Astrocyte (in vitro differentiated cells and primary cell): ENCODE measurements at regions not wholly inside any gene's neighbourhood (a gene's known extent, or its start where the extent isn't known, plus 50 kb on each side); places are given as distances from the start of the nearest gene placed in this dataset.
A peak's percentile ranks its signal among the peaks of the same experiment; 100 is the strongest.

Experiments
- DNase-seq: peaks from one replicate; pipeline ENCODE4 v3.0.0-alpha.2; 2010; ENCODE audit warnings: low read depth
- FAIRE-seq: peaks from 2 replicates; lab custom pipeline; 2011; peaks lifted over from hg19 to GRCh38; lab: Jason Lieb, UNC
- H2AFZ ChIP-seq: 2 replicates; pipeline ENCODE4 v1.6.0; 2012; ENCODE audit warnings: low read depth, low read length, inconsistent platforms
- H3K27ac ChIP-seq: 2 replicates; pipeline ENCODE4 v1.5.1; 2011; ENCODE audit warnings: low read depth, low read length, inconsistent platforms
- H3K27me3 ChIP-seq: 2 replicates; pipeline ENCODE4 v1.6.0; 2011; ENCODE audit warnings: low read length, inconsistent platforms; ENCODE audit not compliant: insufficient read depth
- H3K36me3 ChIP-seq: 2 replicates; pipeline ENCODE4 v1.5.1; 2011; ENCODE audit warnings: low read length, inconsistent platforms; ENCODE audit not compliant: insufficient read depth
- H3K4me1 ChIP-seq: 2 replicates; pipeline ENCODE4 v1.5.1; 2011; ENCODE audit warnings: low read length, inconsistent platforms; ENCODE audit not compliant: insufficient read depth
- H3K4me2 ChIP-seq: 2 replicates; pipeline ENCODE4 v1.6.0; 2012; ENCODE audit warnings: low read length, inconsistent platforms
- H3K4me3 ChIP-seq: 2 replicates; pipeline ENCODE4 v1.5.1; 2011; ENCODE audit warnings: low read depth, mild to moderate bottlenecking, low read length, inconsistent platforms; ENCODE audit not compliant: insufficient read depth
- H3K79me2 ChIP-seq: 2 replicates; pipeline ENCODE4 v1.6.0; 2012; ENCODE audit warnings: mild to moderate bottlenecking, low read length, inconsistent platforms; ENCODE audit not compliant: insufficient read depth
- H3K9ac ChIP-seq: 2 replicates; pipeline ENCODE4 v1.6.0; 2012; ENCODE audit warnings: mild to moderate bottlenecking, low read length, inconsistent platforms
- H3K9me3 ChIP-seq: 2 replicates; pipeline ENCODE4 v1.5.1; 2012; ENCODE audit warnings: low read depth, mild to moderate bottlenecking, low read length, inconsistent platforms; ENCODE audit not compliant: insufficient read depth
- H4K20me1 ChIP-seq: 2 replicates; pipeline ENCODE4 v1.6.0; 2012; ENCODE audit warnings: low read length, inconsistent platforms; ENCODE audit not compliant: insufficient read depth
- H3K27ac Mint-ChIP-seq: one replicate; pipeline ENCODE4 v1.8.0; 2021; ENCODE audit warnings: mild to moderate bottlenecking, mixed read lengths; ENCODE audit not compliant: unreplicated experiment
- H3K27me3 Mint-ChIP-seq: one replicate; pipeline ENCODE4 v1.8.0; 2021; ENCODE audit warnings: low read depth, mixed read lengths; ENCODE audit not compliant: unreplicated experiment
- H3K36me3 Mint-ChIP-seq: one replicate; pipeline ENCODE4 v1.8.0; 2021; ENCODE audit warnings: low read depth, mixed read lengths; ENCODE audit not compliant: unreplicated experiment
- H3K4me1 Mint-ChIP-seq: one replicate; pipeline ENCODE4 v1.8.0; 2021; ENCODE audit warnings: low read depth, mixed read lengths; ENCODE audit not compliant: unreplicated experiment
- H3K4me3 Mint-ChIP-seq: one replicate; pipeline ENCODE4 v1.8.0; 2021; ENCODE audit warnings: mild to moderate bottlenecking, moderate library complexity, mixed read lengths; ENCODE audit not compliant: unreplicated experiment
- H3K9me3 Mint-ChIP-seq: one replicate; pipeline ENCODE4 v1.8.0; 2021; ENCODE audit warnings: mild to moderate bottlenecking, mixed read lengths; ENCODE audit not compliant: unreplicated experiment
- CTCF ChIP-seq: IDR thresholded peaks from 2 replicates; pipeline ENCODE4 v1.5.1; 2011; ENCODE audit warnings: low read depth, mild to moderate bottlenecking, inconsistent platforms, low read length, moderate library complexity; ENCODE audit not compliant: insufficient read depth
- EZH2 ChIP-seq: IDR thresholded peaks from 2 replicates; pipeline ENCODE4 v1.6.1; 2012; ENCODE audit warnings: mild to moderate bottlenecking, low read length, inconsistent platforms; ENCODE audit not compliant: insufficient read depth

GRCh38 chr3:16055606-16056211 lies 118.8 kb upstream of the GALNT15 start:
- Histone ChIP-seq H3K4me1 (peaks cover 26% of the 10 kb centered on the region), H2AFZ (peak overlapping the region; percentile 49), H3K4me2 (peak overlapping the region; percentile 62), H3K79me2 (no peaks in the 10 kb centered on the region), H3K9ac (peak overlapping the region; percentile 49), H3K4me3 (no peak overlapping the region), H3K27ac (peak overlapping the region; percentile 1), H4K20me1 (no peaks in the 10 kb centered on the region), H3K36me3 (no peaks in the 10 kb centered on the region), H3K9me3 (no peaks in the 10 kb centered on the region), H3K27me3 (no peaks in the 10 kb centered on the region)
- FAIRE-seq, result no peak
- peaks cover 28% of the 10 kb centered on the region for H3K4me1 Mint-ChIP-seq
- no peaks in the 10 kb centered on the region for H3K27me3 Mint-ChIP-seq
- no peaks in the 10 kb centered on the region for H3K36me3 Mint-ChIP-seq
- H3K27ac Mint-ChIP-seq, result peak overlapping the region; percentile 36
- peaks cover 2% of the 10 kb centered on the region for H3K9me3 Mint-ChIP-seq
- no peak for DNase-seq
- H3K4me3 Mint-ChIP-seq, result no peak overlapping the region
- TF ChIP-seq CTCF (no peak), EZH2 (no peak)

- no peaks in the 10 kb centered on the region for H3K27me3 ChIP-seq
- peak overlapping the region; percentile 49 for H3K9ac ChIP-seq
- no peaks in the 10 kb centered on the region for H3K36me3 ChIP-seq
- peaks cover 31% of the 10 kb centered on the region for H3K4me1 ChIP-seq
- H2AFZ ChIP-seq, result no peak overlapping the region
- H3K79me2 ChIP-seq, result no peaks in the 10 kb centered on the region
- H3K9me3 ChIP-seq, result no peaks in the 10 kb centered on the region
- no peak overlapping the region for H3K27ac ChIP-seq
- H3K4me2 ChIP-seq, result peak overlapping the region; percentile 62
- Mint-ChIP-seq H3K27ac (peak overlapping the region; percentile 36), H3K36me3 (no peaks in the 10 kb centered on the region), H3K4me1 (peaks cover 33% of the 10 kb centered on the region), H3K4me3 (no peak overlapping the region), H3K9me3 (peaks cover 2% of the 10 kb centered on the region), H3K27me3 (no peaks in the 10 kb centered on the region)
- no peaks in the 10 kb centered on the region for H4K20me1 ChIP-seq
- DNase-seq (no peak), FAIRE-seq (no peak)
- TF ChIP-seq EZH2 (no peak), CTCF (no peak)
- H3K4me3 ChIP-seq, result no peak overlapping the region
Measured at GRCh38 chr3:16056217-16056616, 118.3 kb upstream of the GALNT15 start.

- peak overlapping the region; percentile 78 for H3K9ac ChIP-seq
Measured at GRCh38 chr3:16058521-16058920, 116.0 kb upstream of the GALNT15 start.

More at GRCh38 chr3:16058521-16058920, 116.0 kb upstream of the GALNT15 start:
- TF ChIP-seq CTCF, result no peak
- TF ChIP-seq EZH2, result no peak
- H3K4me3 ChIP-seq, result no peak overlapping the region
- H3K27me3 ChIP-seq, result no peaks in the 10 kb centered on the region
- peak overlapping the region; percentile 5 for H3K4me3 Mint-ChIP-seq
- peak overlapping the region; percentile 80 for H3K4me2 ChIP-seq
- no peak for DNase-seq
- no peak overlapping the region for H2AFZ ChIP-seq
- FAIRE-seq, result no peak
- H3K4me1 Mint-ChIP-seq, result peaks cover 34% of the 10 kb centered on the region
- H3K27ac ChIP-seq, result peak overlapping the region; percentile 99
- H3K79me2 ChIP-seq, result no peaks in the 10 kb centered on the region
- peaks cover 37% of the 10 kb centered on the region for H3K4me1 ChIP-seq
- no peaks in the 10 kb centered on the region for H3K27me3 Mint-ChIP-seq
- H3K27ac Mint-ChIP-seq, result peak overlapping the region; percentile 99
- H4K20me1 ChIP-seq, result no peaks in the 10 kb centered on the region
- H3K9me3 Mint-ChIP-seq, result peaks cover 2% of the 10 kb centered on the region
- no peaks in the 10 kb centered on the region for H3K9me3 ChIP-seq
- H3K36me3 Mint-ChIP-seq, result no peaks in the 10 kb centered on the region
- no peaks in the 10 kb centered on the region for H3K36me3 ChIP-seq
